HCT116 (cell line): ENCODE measurements at regions not wholly inside any gene's neighbourhood (a gene's known extent, or its start where the extent isn't known, plus 50 kb on each side); places are given as distances from the start of the nearest gene placed in this dataset.

ENCODE experiments used
- ATAC-seq: fragments of 200-7000 bp; cut with Tn5 transposase; 2 replicates; pipeline ENCODE4 v1.9.1; 2020; ENCODE audit warnings: mild to moderate bottlenecking, moderate library complexity
- BruUV-seq: library from RNA; stranded (reverse); fragments of 400-500 nt; replicated peaks from 2 replicates; lab custom pipeline; 2021; lab: Mats Ljungman, UMichigan
- CTCF ChIA-PET: fragments of 300-600 bp; sonication (Branson Sonifier 250); formaldehyde crosslinking; loops from one replicate; lab custom pipeline; 2021; ENCODE audit warnings: antibody characterized with exemption; lab: Charles Lee
- POLR2A ChIA-PET: fragments of 300-600, 350-600 bp; sonication (Branson Sonifier 250); formaldehyde crosslinking; loops from one replicate; lab custom pipeline; 2021; ENCODE audit warnings: antibody characterized with exemption; lab: Charles Lee
- RAD21 ChIA-PET, 2 experiments: fragments of 300-600 bp; sonication (Branson Sonifier 250); formaldehyde crosslinking; loops; one replicate each; lab custom pipeline; 2023; ENCODE audit warnings: low total read pairs in 2 of 2; ENCODE audit not compliant: uncharacterized antibody in 2 of 2, unreplicated experiment in 2 of 2, low non-redundant PET in 1 of 2; lab: Charles Lee
- DNase-seq: peaks from one replicate; pipeline ENCODE4 v3.0.0-alpha.2; 2010; ENCODE audit warnings: low read depth, low spot score
- H2AFZ ChIP-seq: fragments of 200-600 bp; shearing (Covaris generic), sonication (generic); 2 replicates; pipeline ENCODE4 v1.6.1; 2017; ENCODE audit warnings: low read depth, mixed run types, mixed read lengths, antibody characterized with exemption, low read length; ENCODE audit not compliant: poor library complexity, severe bottlenecking
- H3K27ac ChIP-seq: 2 replicates; pipeline ENCODE4 v1.5.1; 2012; ENCODE audit warnings: low read depth, low read length
- H3K27me3 ChIP-seq: fragments of 200-600 bp; sonication (generic); 2 replicates; pipeline ENCODE4 v1.6.1; 2016; ENCODE audit warnings: mixed run types, low read length, mixed read lengths; ENCODE audit not compliant: insufficient read depth
- H3K36me3 ChIP-seq, 2 experiments: fragments of 200-500 bp in 1 of 2; fragments of 200-600 bp in 1 of 2; sonication (Bioruptor generic) in 1 of 2; sonication (generic) in 1 of 2; 2 replicates each; pipeline versions ENCODE4 v1.5.1 to v1.6.1; 2014 to 2016; ENCODE audit warnings: low read length in 2 of 2, inconsistent platforms in 1 of 2, mixed read lengths in 1 of 2, mixed run types in 1 of 2; ENCODE audit not compliant: insufficient read depth in 2 of 2, control insufficient read depth in 1 of 2
- H3K4me1 ChIP-seq, 2 experiments: fragments of 200-600 bp in 1 of 2; sonication (generic) in 1 of 2; 2 replicates each; pipeline versions ENCODE4 v1.5.1 to v1.6.1; 2012 to 2017; ENCODE audit warnings: low read length in 2 of 2, inconsistent platforms in 1 of 2, mild to moderate bottlenecking in 1 of 2, mixed read lengths in 1 of 2, mixed run types in 1 of 2, moderate library complexity in 1 of 2; ENCODE audit not compliant: insufficient read depth in 2 of 2, control insufficient read depth in 1 of 2
- H3K4me2 ChIP-seq: fragments of 200-600 bp; sonication (generic); 2 replicates; pipeline ENCODE4 v1.6.1; 2017; ENCODE audit warnings: mixed run types, low read length, mixed read lengths
- H3K4me3 ChIP-seq, 2 experiments: fragments of 200-600 bp in 1 of 2; sonication (generic) in 1 of 2; replicated peaks in 1 of 2; 2 replicates each; pipeline ENCODE4 v1.5.1; 2011 to 2016; ENCODE audit warnings: low read length in 2 of 2, control low read depth in 1 of 2, low read depth in 1 of 2, mild to moderate bottlenecking in 1 of 2, mixed read lengths in 1 of 2, mixed run types in 1 of 2
- H3K79me2 ChIP-seq: fragments of 200-600 bp; sonication (generic); 2 replicates; pipeline ENCODE4 v1.6.1; 2017; ENCODE audit warnings: mild to moderate bottlenecking, mixed run types, low read length, moderate library complexity, mixed read lengths; ENCODE audit not compliant: insufficient read depth
- H3K9ac ChIP-seq: fragments of 200-600 bp; sonication (generic); 2 replicates; pipeline ENCODE4 v1.6.1; 2016; ENCODE audit warnings: low read length, mixed read lengths
- H3K9me2 ChIP-seq: fragments of 200-600 bp; sonication (generic), shearing (Covaris generic); 2 replicates; pipeline ENCODE4 v1.6.1; 2017; ENCODE audit warnings: mixed run types, mild to moderate bottlenecking, moderate library complexity; ENCODE audit not compliant: insufficient read depth
- H3K9me3 ChIP-seq, 2 experiments: fragments of 200-500 bp in 1 of 2; fragments of 200-600 bp in 1 of 2; sonication (Bioruptor generic) in 1 of 2; sonication (generic) in 1 of 2; 2 replicates each; pipeline ENCODE4 v1.6.1; 2014 to 2017; ENCODE audit warnings: low read length in 2 of 2, mixed read lengths in 2 of 2, inconsistent platforms in 1 of 2, low read depth in 1 of 2, mild to moderate bottlenecking in 1 of 2, mixed run types in 1 of 2, moderate library complexity in 1 of 2; ENCODE audit not compliant: control insufficient read depth in 1 of 2, insufficient read depth in 1 of 2
- H4K20me1 ChIP-seq: fragments of 200-600 bp; sonication (generic), shearing (Covaris generic); 2 replicates; pipeline ENCODE4 v1.6.1; 2017; ENCODE audit warnings: mixed run types, mild to moderate bottlenecking, moderate library complexity; ENCODE audit not compliant: insufficient read depth
- POLR2A ChIP-seq: IDR thresholded peaks from 2 replicates; pipeline ENCODE4 v1.7.0; 2011; ENCODE audit warnings: borderline replicate concordance; ENCODE audit not compliant: insufficient read depth, insufficient read length; ENCODE audit errors: extremely low read depth
- POLR2AphosphoS5 ChIP-seq: IDR thresholded peaks from 2 replicates; pipeline ENCODE4 v1.6.1; 2011; ENCODE audit warnings: mild to moderate bottlenecking, low read depth, low read length, moderate library complexity
- TCF7L2 ChIP-seq: IDR thresholded peaks from 2 replicates; pipeline ENCODE4 v1.7.0; 2011; ENCODE audit warnings: borderline replicate concordance, inconsistent platforms; ENCODE audit not compliant: insufficient read depth, insufficient read length; ENCODE audit errors: extremely low read depth
- ZFX ChIP-seq: fragments of 450-650 bp; IDR thresholded peaks from 2 replicates; pipeline ENCODE4 v1.6.1; 2017
- intact Hi-C: fragments of 100-400 bp; cut with micrococcal nuclease; formaldehyde crosslinking; loops from 2 replicates; pipeline ENCODE4 v1.10.0; 2022
- TF ChIP-seq, protein P1 (sequence below): IDR thresholded peaks from 2 replicates; pipeline ENCODE4 v1.6.1; 2012
- TF ChIP-seq, protein P2 (sequence below): IDR thresholded peaks from 2 replicates; pipeline ENCODE4 v1.6.1; 2012; ENCODE audit warnings: low read depth

DNA sequence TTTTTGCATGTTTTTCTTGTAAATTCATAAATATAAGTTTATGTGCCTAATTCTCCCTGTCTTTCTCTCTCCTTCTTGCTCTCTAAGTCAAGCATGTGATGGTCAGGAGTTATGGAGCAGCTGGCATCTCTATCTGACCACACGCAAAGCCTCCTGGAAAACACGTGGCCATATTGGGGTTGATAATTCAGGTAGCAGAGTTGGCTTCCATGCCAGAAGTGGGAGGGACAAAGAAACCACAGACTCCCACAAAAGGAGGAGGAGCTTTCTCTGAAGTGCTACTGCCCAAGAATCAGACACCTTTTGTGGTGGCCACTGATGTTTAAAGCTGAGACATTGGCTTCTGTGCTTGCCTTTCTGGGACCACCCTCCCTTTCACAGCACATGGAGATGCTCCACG lies 517.6 kb upstream of the TMEM132C start:
- Histone ChIP-seq H4K20me1 (no peaks in the 10 kb centered on the region), H3K79me2 (no peaks in the 10 kb centered on the region), H3K36me3 (no peaks in the 10 kb centered on the region), H3K9me3 (peaks cover 5 to 6% of the 10 kb centered on the region in 2 experiments; a peak in 2 of 4 replicates), H3K9ac (no peak overlapping the region), H3K4me1 (no peaks in the 10 kb centered on the region), H3K27ac (no peak overlapping the region), H3K9me2 (no peaks in the 10 kb centered on the region), H3K4me2 (no peak overlapping the region), H3K4me3 (no peak overlapping the region), H2AFZ (no peak overlapping the region), H3K27me3 (no peaks in the 10 kb centered on the region)
- no TSS peak for BruUV-seq
- ChIA-PET RAD21 (no interaction called here), CTCF (no interaction called here), POLR2A (no interaction called here)
- intact Hi-C loops = no loop called here
- TF ChIP-seq, protein P1, sequence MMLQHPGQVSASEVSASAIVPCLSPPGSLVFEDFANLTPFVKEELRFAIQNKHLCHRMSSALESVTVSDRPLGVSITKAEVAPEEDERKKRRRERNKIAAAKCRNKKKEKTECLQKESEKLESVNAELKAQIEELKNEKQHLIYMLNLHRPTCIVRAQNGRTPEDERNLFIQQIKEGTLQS = no peak
- TF ChIP-seq ZFX (no peak), POLR2AphosphoS5 (no peak), TCF7L2 (no peak), POLR2A (no peak)
- TF ChIP-seq, protein P2, sequence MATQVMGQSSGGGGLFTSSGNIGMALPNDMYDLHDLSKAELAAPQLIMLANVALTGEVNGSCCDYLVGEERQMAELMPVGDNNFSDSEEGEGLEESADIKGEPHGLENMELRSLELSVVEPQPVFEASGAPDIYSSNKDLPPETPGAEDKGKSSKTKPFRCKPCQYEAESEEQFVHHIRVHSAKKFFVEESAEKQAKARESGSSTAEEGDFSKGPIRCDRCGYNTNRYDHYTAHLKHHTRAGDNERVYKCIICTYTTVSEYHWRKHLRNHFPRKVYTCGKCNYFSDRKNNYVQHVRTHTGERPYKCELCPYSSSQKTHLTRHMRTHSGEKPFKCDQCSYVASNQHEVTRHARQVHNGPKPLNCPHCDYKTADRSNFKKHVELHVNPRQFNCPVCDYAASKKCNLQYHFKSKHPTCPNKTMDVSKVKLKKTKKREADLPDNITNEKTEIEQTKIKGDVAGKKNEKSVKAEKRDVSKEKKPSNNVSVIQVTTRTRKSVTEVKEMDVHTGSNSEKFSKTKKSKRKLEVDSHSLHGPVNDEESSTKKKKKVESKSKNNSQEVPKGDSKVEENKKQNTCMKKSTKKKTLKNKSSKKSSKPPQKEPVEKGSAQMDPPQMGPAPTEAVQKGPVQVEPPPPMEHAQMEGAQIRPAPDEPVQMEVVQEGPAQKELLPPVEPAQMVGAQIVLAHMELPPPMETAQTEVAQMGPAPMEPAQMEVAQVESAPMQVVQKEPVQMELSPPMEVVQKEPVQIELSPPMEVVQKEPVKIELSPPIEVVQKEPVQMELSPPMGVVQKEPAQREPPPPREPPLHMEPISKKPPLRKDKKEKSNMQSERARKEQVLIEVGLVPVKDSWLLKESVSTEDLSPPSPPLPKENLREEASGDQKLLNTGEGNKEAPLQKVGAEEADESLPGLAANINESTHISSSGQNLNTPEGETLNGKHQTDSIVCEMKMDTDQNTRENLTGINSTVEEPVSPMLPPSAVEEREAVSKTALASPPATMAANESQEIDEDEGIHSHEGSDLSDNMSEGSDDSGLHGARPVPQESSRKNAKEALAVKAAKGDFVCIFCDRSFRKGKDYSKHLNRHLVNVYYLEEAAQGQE = no peak
- DNase-seq (no peak), ATAC-seq (no peak)
